ENCODE measurements at regions not wholly inside any gene's neighbourhood (a gene's known extent, or its start where the extent isn't known, plus 50 kb on each side); places are given as distances from the start of the nearest gene placed in this dataset.
A peak's percentile ranks its signal among the peaks of the same experiment; 100 is the strongest.

- intact Hi-C loops (cut with DNase I), result no loop called here
- no peak for DNase-seq
Observed at GRCh38 chr3:66165660-66166059, 55.1 kb upstream of the SLC25A26 start.

GRCh38 chr3:66164155-66164554 lies 56.6 kb upstream of the SLC25A26 start:
- no peak for DNase-seq
- intact Hi-C loops (cut with DNase I), result no loop called here

GRCh38 chr3:66163222-66163621 lies 57.6 kb upstream of the SLC25A26 start:
- intact Hi-C loops (cut with DNase I), result no loop called here
- no peak for DNase-seq

GRCh38 chr3:66162766-66163165 lies 58.0 kb upstream of the SLC25A26 start:
- no peak for DNase-seq
- intact Hi-C loops (cut with DNase I), result no loop called here

GRCh38 chr3:66158933-66159683 lies 61.7 kb upstream of the SLC25A26 start:
- no peak for DNase-seq
- intact Hi-C loops (cut with DNase I), result no loop called here

- intact Hi-C loops (cut with DNase I), result no loop called here
- peak in 4 of 10 donors; percentile 8 to 84 (median 52) for DNase-seq
Observed at GRCh38 chr3:66154444-66154861, 66.3 kb upstream of the SLC25A26 start.

GRCh38 chr3:66153481-66154443 lies 67.0 kb upstream of the SLC25A26 start:
- peak in 6 of 10 donors; percentile 12 to 84 (median 36) for DNase-seq
- intact Hi-C loops (cut with DNase I), result no loop called here

GRCh38 chr3:66152336-66152735 lies 68.5 kb upstream of the SLC25A26 start:
- intact Hi-C loops (cut with DNase I), result no loop called here
- DNase-seq, result no peak

GRCh38 chr3:66150977-66151376 lies 69.8 kb upstream of the SLC25A26 start:
- no peak for DNase-seq
- intact Hi-C loops (cut with DNase I), result no loop called here

- no peak for DNase-seq
- intact Hi-C loops (cut with DNase I), result no loop called here
Observed at GRCh38 chr3:66149269-66149668, 71.5 kb upstream of the SLC25A26 start.

- intact Hi-C loops (cut with DNase I), result no loop called here
- DNase-seq, result no peak
Observed at GRCh38 chr3:66145408-66145733, 75.4 kb upstream of the SLC25A26 start.

GRCh38 chr3:66144568-66145407 lies 76.0 kb upstream of the SLC25A26 start:
- intact Hi-C loops (cut with DNase I), result no loop called here
- no peak for DNase-seq

GRCh38 chr3:66142079-66142478 lies 78.7 kb upstream of the SLC25A26 start:
- intact Hi-C loops (cut with DNase I), result no loop called here
- no peak for DNase-seq

GRCh38 chr3:66140743-66141372 lies 79.9 kb upstream of the SLC25A26 start:
- intact Hi-C loops (cut with DNase I), result no loop called here
- no peak for DNase-seq

- intact Hi-C loops (cut with DNase I), result no loop called here
- DNase-seq, result no peak
Observed at GRCh38 chr3:66140106-66140505, 80.7 kb upstream of the SLC25A26 start.

GRCh38 chr3:66139415-66139814 lies 81.4 kb upstream of the SLC25A26 start:
- no peak for DNase-seq
- intact Hi-C loops (cut with DNase I), result loop anchor here (10.0 kb wide), 1 partner anchor 105 kb away; the partner anchor contains the start of gene MAGI1

- intact Hi-C loops (cut with DNase I), result loop anchor here (1.0 to 10.0 kb wide), 2 partner anchors 104 to 353 kb away; partner anchors contain the start of gene MAGI1
- peak in 5 of 10 donors; percentile 28 to 46 (median 39) for DNase-seq
Observed at GRCh38 chr3:66138336-66139313, 82.2 kb upstream of the SLC25A26 start.

- intact Hi-C loops (cut with DNase I), result loop anchor here (10.0 kb wide), 1 partner anchor 102 kb away; the partner anchor contains the start of gene MAGI1
- no peak for DNase-seq
Observed at GRCh38 chr3:66136597-66136996, 84.2 kb upstream of the SLC25A26 start.
